Activated CD8-positive, alpha-beta T cell treated with anti-CD3 and anti-CD28 coated beads for 36 hours (primary cell): ENCODE measurements at regions not wholly inside any gene's neighbourhood (a gene's known extent, or its start where the extent isn't known, plus 50 kb on each side); places are given as distances from the start of the nearest gene placed in this dataset.

Experiments
- ATAC-seq: fragments of 200-7000 bp; cut with Tn5 transposase; one replicate; pipeline ENCODE4 v1.10.0; 2021; ENCODE audit warnings: mild to moderate bottlenecking, moderate library complexity
- CTCF ChIA-PET: fragments of 350-600 bp; sonication (Branson Sonifier 250); formaldehyde crosslinking; loops from one replicate; lab custom pipeline; 2021; ENCODE audit warnings: antibody characterized with exemption; lab: Charles Lee
- POLR2A ChIA-PET: fragments of 350-600 bp; sonication (Branson Sonifier 250); formaldehyde crosslinking; loops from one replicate; lab custom pipeline; 2021; ENCODE audit warnings: antibody characterized with exemption; lab: Charles Lee
- DNase-seq: peaks from one replicate; pipeline ENCODE4 v3.0.0-alpha.2; 2020
- H3K27ac Mint-ChIP-seq: one replicate; pipeline ENCODE4 v1.8.0; 2021; ENCODE audit warnings: mild to moderate bottlenecking, mixed read lengths
- H3K27me3 Mint-ChIP-seq: one replicate; pipeline ENCODE4 v1.8.0; 2021; ENCODE audit warnings: mixed read lengths
- H3K36me3 Mint-ChIP-seq: one replicate; pipeline ENCODE4 v1.8.0; 2021; ENCODE audit warnings: low read depth, mixed read lengths
- H3K4me1 Mint-ChIP-seq: one replicate; pipeline ENCODE4 v1.8.0; 2021; ENCODE audit warnings: low read depth, mixed read lengths
- H3K4me3 Mint-ChIP-seq: one replicate; pipeline ENCODE4 v1.8.0; 2021; ENCODE audit warnings: mild to moderate bottlenecking, moderate library complexity, mixed read lengths
- H3K9me3 Mint-ChIP-seq: one replicate; pipeline ENCODE4 v1.8.0; 2021; ENCODE audit warnings: mixed read lengths
- CTCF ChIP-seq: fragments of 200-600 bp; IDR thresholded peaks from one replicate; pipeline ENCODE4 v1.8.0; 2022; ENCODE audit warnings: antibody characterized with exemption, mild to moderate bottlenecking
- intact Hi-C: fragments of 100-400 bp; cut with micrococcal nuclease; formaldehyde crosslinking; loops from one replicate; pipeline ENCODE4 v1.10.0; 2022

- TF ChIP-seq CTCF = no peak
- H3K27me3 Mint-ChIP-seq = no peaks in the 10 kb centered on the region
- no peaks in the 10 kb centered on the region for H3K36me3 Mint-ChIP-seq
- no peak overlapping the region for H3K27ac Mint-ChIP-seq
- CTCF ChIA-PET = no interaction called here
- H3K4me3 Mint-ChIP-seq = no peak overlapping the region
- H3K4me1 Mint-ChIP-seq = no peaks in the 10 kb centered on the region
- DNase-seq (no peak), ATAC-seq (no peak)
- intact Hi-C loops = no loop called here
- peaks cover 1% of the 10 kb centered on the region for H3K9me3 Mint-ChIP-seq
- POLR2A ChIA-PET = no interaction called here
These were observed 390.8 kb downstream of the SLITRK6 start for GRCh38 chr13:85408415-85408814.

GRCh38 chr13:85406269-85406975 is 392.8 kb downstream of the SLITRK6 start:
- intact Hi-C loops = no loop called here
- POLR2A ChIA-PET = no interaction called here
- TF ChIP-seq CTCF = no peak

GRCh38 chr13:85405316-85405897 is 393.8 kb downstream of the SLITRK6 start:
- POLR2A ChIA-PET = no interaction called here
- no peak for TF ChIP-seq CTCF
- no peak for ATAC-seq
- no peak for DNase-seq
- Mint-ChIP-seq H3K9me3 (peaks cover 2% of the 10 kb centered on the region), H3K27ac (no peak overlapping the region), H3K36me3 (no peaks in the 10 kb centered on the region), H3K27me3 (no peaks in the 10 kb centered on the region), H3K4me1 (no peaks in the 10 kb centered on the region), H3K4me3 (no peak overlapping the region)
- CTCF ChIA-PET = no interaction called here
- intact Hi-C loops = no loop called here

More at GRCh38 chr13:85406269-85406975, 392.8 kb downstream of the SLITRK6 start:
- Mint-ChIP-seq H3K4me3 (no peak overlapping the region), H3K27me3 (no peaks in the 10 kb centered on the region), H3K36me3 (no peaks in the 10 kb centered on the region), H3K27ac (no peak overlapping the region), H3K4me1 (no peaks in the 10 kb centered on the region), H3K9me3 (peaks cover 2% of the 10 kb centered on the region)
- CTCF ChIA-PET = no interaction called here
- ATAC-seq = no peak
- DNase-seq = no peak

- Mint-ChIP-seq H3K36me3 (no peaks in the 10 kb centered on the region), H3K9me3 (peaks cover 3% of the 10 kb centered on the region), H3K27ac (no peak overlapping the region), H3K4me3 (no peak overlapping the region), H3K27me3 (no peaks in the 10 kb centered on the region), H3K4me1 (no peaks in the 10 kb centered on the region)
- intact Hi-C loops = no loop called here
- no peak for DNase-seq
- ChIA-PET POLR2A (no interaction called here), CTCF (no interaction called here)
- ATAC-seq = no peak
- TF ChIP-seq CTCF = no peak
These were observed 412.8 kb downstream of the SLITRK6 start for GRCh38 chr13:85386424-85386823.

- ChIA-PET POLR2A (no interaction called here), CTCF (no interaction called here)
- peaks cover 5% of the 10 kb centered on the region for H3K4me1 Mint-ChIP-seq
- no peak for TF ChIP-seq CTCF
- no peak overlapping the region for H3K27ac Mint-ChIP-seq
- DNase-seq = no peak
- no peak for ATAC-seq
- H3K36me3 Mint-ChIP-seq = no peaks in the 10 kb centered on the region
- H3K4me3 Mint-ChIP-seq = no peak overlapping the region
- H3K9me3 Mint-ChIP-seq = peaks cover 3% of the 10 kb centered on the region
- H3K27me3 Mint-ChIP-seq = no peaks in the 10 kb centered on the region
- intact Hi-C loops = no loop called here
These were observed 415.9 kb downstream of the SLITRK6 start for GRCh38 chr13:85383291-85383690.
